ENCODE measurements at regions not wholly inside any gene's neighbourhood (a gene's known extent, or its start where the extent isn't known, plus 50 kb on each side); places are given as distances from the start of the nearest gene placed in this dataset.

DNA sequence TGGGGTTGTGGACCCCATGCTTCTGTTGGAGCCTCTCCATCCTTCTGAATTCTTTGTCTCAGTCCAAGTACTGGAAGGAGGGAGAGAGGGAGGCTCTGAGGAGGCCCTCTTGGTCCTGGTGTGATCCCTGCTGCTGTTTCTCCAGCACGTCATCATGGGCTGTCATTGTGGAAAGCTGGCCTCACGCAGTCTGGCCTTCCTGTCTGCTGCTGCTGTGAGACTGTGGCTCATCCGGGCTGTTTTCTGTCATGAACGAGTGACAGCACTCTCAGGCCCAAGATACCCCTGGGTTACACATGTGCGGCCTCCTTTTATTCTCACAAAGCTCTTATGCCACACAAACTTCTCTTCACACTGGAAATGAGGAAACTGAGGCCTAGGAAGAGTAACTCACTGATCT, 499.3 kb downstream of the CCDC171 start:
- TF ChIP-seq, protein P1, sequence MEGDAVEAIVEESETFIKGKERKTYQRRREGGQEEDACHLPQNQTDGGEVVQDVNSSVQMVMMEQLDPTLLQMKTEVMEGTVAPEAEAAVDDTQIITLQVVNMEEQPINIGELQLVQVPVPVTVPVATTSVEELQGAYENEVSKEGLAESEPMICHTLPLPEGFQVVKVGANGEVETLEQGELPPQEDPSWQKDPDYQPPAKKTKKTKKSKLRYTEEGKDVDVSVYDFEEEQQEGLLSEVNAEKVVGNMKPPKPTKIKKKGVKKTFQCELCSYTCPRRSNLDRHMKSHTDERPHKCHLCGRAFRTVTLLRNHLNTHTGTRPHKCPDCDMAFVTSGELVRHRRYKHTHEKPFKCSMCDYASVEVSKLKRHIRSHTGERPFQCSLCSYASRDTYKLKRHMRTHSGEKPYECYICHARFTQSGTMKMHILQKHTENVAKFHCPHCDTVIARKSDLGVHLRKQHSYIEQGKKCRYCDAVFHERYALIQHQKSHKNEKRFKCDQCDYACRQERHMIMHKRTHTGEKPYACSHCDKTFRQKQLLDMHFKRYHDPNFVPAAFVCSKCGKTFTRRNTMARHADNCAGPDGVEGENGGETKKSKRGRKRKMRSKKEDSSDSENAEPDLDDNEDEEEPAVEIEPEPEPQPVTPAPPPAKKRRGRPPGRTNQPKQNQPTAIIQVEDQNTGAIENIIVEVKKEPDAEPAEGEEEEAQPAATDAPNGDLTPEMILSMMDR (conservative IDR thresholded peaks at IDR 0.05; ENCODE audit: control insufficient read depth, insufficient read depth, low read depth, low read length), result no peak
- H3K4me3 ChIP-seq (ENCODE audit: control insufficient read depth, low read depth, low read length), result no peak overlapping the region
- no peak for DNase-seq (ENCODE audit: low read depth)

DNA sequence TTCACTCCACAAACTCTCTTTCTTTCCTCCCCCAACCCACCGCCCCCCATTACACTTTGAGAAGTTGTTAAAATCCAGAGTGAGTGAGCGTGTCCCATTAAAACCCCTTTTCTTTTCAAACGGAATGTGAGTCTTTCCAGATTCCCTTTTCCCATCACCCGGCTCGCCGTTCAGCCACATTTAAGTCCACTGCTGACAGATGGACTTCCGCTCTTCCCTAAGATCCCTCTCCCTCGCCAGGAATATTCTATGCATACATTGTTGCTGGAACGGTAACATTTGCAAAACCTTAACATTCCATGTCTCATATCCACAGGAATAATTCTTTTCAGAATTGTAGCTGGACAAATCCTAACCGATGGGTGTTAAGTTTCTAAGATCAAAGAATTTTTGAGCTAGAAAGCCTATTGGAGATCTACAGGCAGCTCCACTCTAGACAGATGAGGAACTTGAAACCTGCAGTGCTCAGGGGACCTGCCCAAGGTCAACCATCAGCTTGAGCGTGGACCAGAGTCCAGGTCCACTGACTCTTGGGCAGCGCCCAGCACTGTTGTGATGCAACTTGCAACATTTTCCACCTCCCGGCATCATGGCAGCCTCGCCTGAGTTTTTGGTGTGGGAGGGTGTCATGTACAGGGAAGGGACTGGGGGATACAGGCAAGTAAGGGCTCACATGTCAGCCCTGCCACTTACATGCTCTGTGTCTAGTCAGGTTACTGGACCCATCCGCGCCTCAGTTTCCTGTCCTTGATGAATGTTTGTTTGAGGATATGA, 500.1 kb downstream of the CCDC171 start:
- TF ChIP-seq, protein P1 (conservative IDR thresholded peaks at IDR 0.05; ENCODE audit: control insufficient read depth, insufficient read depth, low read depth, low read length), result no peak
- DNase-seq (ENCODE audit: low read depth), result no peak
- H3K4me3 ChIP-seq (ENCODE audit: control insufficient read depth, low read depth, low read length), result no peak overlapping the region

DNA sequence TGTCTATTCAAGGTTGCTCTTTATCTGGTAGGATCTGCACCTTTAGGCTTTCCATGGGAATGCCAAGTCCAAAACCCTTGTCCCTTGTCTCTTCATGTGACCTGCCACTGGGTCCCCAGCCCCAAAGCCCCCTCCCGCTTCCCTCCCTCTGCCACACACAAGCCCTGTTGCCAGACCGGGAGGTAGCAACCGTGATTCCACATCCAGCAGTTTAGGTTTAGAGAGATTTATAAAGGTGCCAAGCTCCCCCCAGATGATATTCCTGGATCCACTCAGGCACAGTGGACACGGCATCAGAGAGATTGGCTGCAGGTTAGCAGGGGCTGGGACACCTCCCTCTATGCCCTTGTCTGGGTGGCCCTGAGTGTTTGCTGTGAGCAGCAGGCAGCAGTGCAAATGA, 504.7 kb downstream of the CCDC171 start:
- TF ChIP-seq, protein P1 (conservative IDR thresholded peaks at IDR 0.05; ENCODE audit: control insufficient read depth, insufficient read depth, low read depth, low read length), result no peak
- no peak for DNase-seq (ENCODE audit: low read depth)
- H3K4me3 ChIP-seq (ENCODE audit: control insufficient read depth, low read depth, low read length), result no peak overlapping the region

- no peak overlapping the region for H3K4me3 ChIP-seq (ENCODE audit: control insufficient read depth, low read depth, low read length)
- DNase-seq (ENCODE audit: low read depth), result peak; percentile 84
- TF ChIP-seq, protein P1 (conservative IDR thresholded peaks at IDR 0.05; ENCODE audit: control insufficient read depth, insufficient read depth, low read depth, low read length), result no peak
Measured at GRCh38 chr9:16058131-16058549, 505.3 kb downstream of the CCDC171 start.

DNA sequence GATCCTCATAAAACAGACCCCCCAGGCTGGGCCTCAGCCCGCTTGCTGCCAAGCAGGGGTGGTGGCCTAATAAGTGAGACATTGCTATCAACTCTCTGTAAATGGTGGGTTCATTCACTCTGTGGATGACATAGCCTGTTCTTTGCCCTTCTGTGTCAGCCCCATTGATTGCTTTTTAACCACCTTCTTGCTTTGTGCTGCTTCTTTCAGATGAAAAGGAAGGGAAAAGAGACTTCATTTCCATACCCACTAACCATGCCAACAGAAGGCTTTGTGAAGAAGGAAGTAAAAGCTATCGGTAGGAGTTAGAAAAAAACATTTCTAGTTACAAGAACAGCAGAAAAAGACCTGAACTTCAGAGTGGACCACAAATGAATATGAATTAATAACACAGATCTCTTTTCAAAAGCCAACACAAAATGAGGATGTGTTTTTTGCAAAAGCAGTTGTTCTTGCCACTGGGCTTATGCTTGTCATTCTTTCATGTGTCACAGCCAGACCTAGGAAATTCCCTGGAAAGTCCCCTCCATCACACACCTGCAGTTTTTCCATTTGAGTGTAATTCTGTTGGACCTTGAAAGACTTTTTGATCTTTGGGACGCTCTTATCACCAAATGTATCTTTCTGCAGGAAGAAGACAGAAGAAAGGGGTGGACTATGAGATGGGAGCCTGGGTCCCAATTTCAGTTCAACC, 507.7 kb downstream of the CCDC171 start:
- DNase-seq (ENCODE audit: low read depth), result no peak
- H3K4me3 ChIP-seq (ENCODE audit: control insufficient read depth, low read depth, low read length), result no peak overlapping the region
- TF ChIP-seq, protein P1 (conservative IDR thresholded peaks at IDR 0.05; ENCODE audit: control insufficient read depth, insufficient read depth, low read depth, low read length), result no peak

- no peak overlapping the region for H3K4me3 ChIP-seq (ENCODE audit: control insufficient read depth, low read depth, low read length)
- DNase-seq (ENCODE audit: low read depth), result peak; percentile 98
- TF ChIP-seq, protein P1 (conservative IDR thresholded peaks at IDR 0.05; ENCODE audit: control insufficient read depth, insufficient read depth, low read depth, low read length), result no peak
Measured at GRCh38 chr9:16062542-16063240, 509.8 kb downstream of the CCDC171 start.
